ENCODE measurements at regions not wholly inside any gene's neighbourhood (a gene's known extent, or its start where the extent isn't known, plus 50 kb on each side); places are given as distances from the start of the nearest gene placed in this dataset.

DNA sequence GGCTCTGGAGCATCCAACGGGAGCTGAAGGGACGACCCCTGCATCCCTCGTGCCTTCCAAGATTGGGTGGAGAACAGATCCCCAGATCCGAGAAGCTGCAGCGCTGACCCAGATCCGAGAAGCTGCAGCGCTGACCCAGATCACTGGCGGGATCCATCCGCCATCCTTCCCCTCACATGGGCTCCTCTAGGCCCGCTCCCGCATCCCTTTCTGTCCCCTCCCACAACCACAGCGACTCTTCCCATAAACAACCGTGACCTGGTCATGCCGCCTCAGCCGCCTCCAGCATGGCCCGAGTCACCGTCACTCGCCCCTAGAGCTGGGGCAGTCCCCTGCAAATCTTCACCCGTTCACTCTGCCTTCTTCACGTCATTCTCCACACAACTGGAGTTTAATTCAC is 124.9 kb downstream of the UTP18 start:
- Histone ChIP-seq H3K36me3 (ENCODE audit: control insufficient read depth in 2 of 2, extremely low read depth in 1 of 2, insufficient read depth in 2 of 2, low read length in 2 of 2) (no peaks in the 10 kb centered on the region), H3K79me2 (ENCODE audit: control insufficient read depth, insufficient read depth, low read length) (no peaks in the 10 kb centered on the region), H3K9me1 (ENCODE audit: control insufficient read depth, extremely low read depth, insufficient read depth, low read length) (no peaks in the 10 kb centered on the region), H3K27me3 (ENCODE audit: control insufficient read depth, extremely low read depth, insufficient read depth, low read length) (no peaks in the 10 kb centered on the region), H2AFZ (ENCODE audit: control insufficient read depth, low read length) (no peak overlapping the region), H3K4me3 (ENCODE audit: control insufficient read depth in 2 of 3, extremely low read depth in 1 of 3, insufficient read depth in 2 of 3, low read depth in 1 of 3, low read length in 3 of 3) (no peak overlapping the region), H3K4me2 (ENCODE audit: control insufficient read depth, extremely low read depth, insufficient read depth, low read depth, low read length) (no peak overlapping the region), H3K27ac (ENCODE audit: control insufficient read depth, insufficient read depth, low read length) (no peak overlapping the region), H3K9me3 (ENCODE audit: control insufficient read depth, low read depth, low read length) (no peaks in the 10 kb centered on the region), H3K9ac (ENCODE audit: control insufficient read depth, extremely low read depth, insufficient read depth, low read length) (no peak overlapping the region), H4K20me1 (ENCODE audit: control insufficient read depth, extremely low read depth, insufficient read depth, low read length) (no peaks in the 10 kb centered on the region), H3K4me1 (ENCODE audit: control insufficient read depth, extremely low read depth, insufficient read depth, low read length) (no peaks in the 10 kb centered on the region)
- TF ChIP-seq, protein P1, sequence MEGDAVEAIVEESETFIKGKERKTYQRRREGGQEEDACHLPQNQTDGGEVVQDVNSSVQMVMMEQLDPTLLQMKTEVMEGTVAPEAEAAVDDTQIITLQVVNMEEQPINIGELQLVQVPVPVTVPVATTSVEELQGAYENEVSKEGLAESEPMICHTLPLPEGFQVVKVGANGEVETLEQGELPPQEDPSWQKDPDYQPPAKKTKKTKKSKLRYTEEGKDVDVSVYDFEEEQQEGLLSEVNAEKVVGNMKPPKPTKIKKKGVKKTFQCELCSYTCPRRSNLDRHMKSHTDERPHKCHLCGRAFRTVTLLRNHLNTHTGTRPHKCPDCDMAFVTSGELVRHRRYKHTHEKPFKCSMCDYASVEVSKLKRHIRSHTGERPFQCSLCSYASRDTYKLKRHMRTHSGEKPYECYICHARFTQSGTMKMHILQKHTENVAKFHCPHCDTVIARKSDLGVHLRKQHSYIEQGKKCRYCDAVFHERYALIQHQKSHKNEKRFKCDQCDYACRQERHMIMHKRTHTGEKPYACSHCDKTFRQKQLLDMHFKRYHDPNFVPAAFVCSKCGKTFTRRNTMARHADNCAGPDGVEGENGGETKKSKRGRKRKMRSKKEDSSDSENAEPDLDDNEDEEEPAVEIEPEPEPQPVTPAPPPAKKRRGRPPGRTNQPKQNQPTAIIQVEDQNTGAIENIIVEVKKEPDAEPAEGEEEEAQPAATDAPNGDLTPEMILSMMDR (optimal IDR thresholded peaks at IDR 0.05 in 1 of 3, IDR thresholded peaks at IDR 0.05 in 1 of 3, conservative IDR thresholded peaks at IDR 0.05 in 1 of 3; ENCODE audit: extremely low read depth in 1 of 3, insufficient read depth in 2 of 3, low read length in 3 of 3) = no peak
- TF ChIP-seq EZH2 (IDR thresholded peaks at IDR 0.05; ENCODE audit: low read length) = no peak
- dilution Hi-C loops (cut with MboI; ENCODE audit: extremely low pct_ligation_motif_present, low sequenced_read_pairs) = no loop called here
- no peak for DNase-seq (ENCODE audit: low read depth, low spot score)
- no peak for FAIRE-seq

DNA sequence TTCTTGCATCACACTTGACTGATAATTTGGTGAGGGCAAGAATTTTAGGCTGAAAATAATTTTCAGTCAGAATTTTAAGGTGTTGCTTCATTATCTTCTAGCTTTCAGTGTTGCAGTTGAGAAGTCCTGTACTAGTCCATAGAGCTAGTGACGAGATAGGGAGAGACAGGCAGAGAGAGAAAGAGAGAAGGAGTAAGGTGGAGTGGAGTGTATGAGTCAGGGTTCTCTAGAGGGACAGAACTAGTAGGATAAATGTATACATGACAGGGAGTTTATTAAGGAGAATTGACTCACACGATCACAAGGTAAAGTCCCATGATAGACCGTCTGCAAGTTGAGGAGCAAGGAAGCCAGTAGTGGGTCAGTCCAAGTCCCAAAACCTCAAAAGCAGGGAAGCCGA is 127.2 kb downstream of the UTP18 start:
- Histone ChIP-seq H3K9me1 (ENCODE audit: control insufficient read depth, extremely low read depth, insufficient read depth, low read length) (no peaks in the 10 kb centered on the region), H2AFZ (ENCODE audit: control insufficient read depth, low read length) (no peak overlapping the region), H3K9me3 (ENCODE audit: control insufficient read depth, low read depth, low read length) (no peaks in the 10 kb centered on the region), H3K27me3 (ENCODE audit: control insufficient read depth, extremely low read depth, insufficient read depth, low read length) (no peaks in the 10 kb centered on the region), H3K36me3 (ENCODE audit: control insufficient read depth in 2 of 2, extremely low read depth in 1 of 2, insufficient read depth in 2 of 2, low read length in 2 of 2) (no peaks in the 10 kb centered on the region), H3K4me2 (ENCODE audit: control insufficient read depth, extremely low read depth, insufficient read depth, low read depth, low read length) (no peak overlapping the region), H3K9ac (ENCODE audit: control insufficient read depth, extremely low read depth, insufficient read depth, low read length) (no peak overlapping the region), H3K79me2 (ENCODE audit: control insufficient read depth, insufficient read depth, low read length) (no peaks in the 10 kb centered on the region), H3K4me3 (ENCODE audit: control insufficient read depth in 2 of 3, extremely low read depth in 1 of 3, insufficient read depth in 2 of 3, low read depth in 1 of 3, low read length in 3 of 3) (no peak overlapping the region), H3K4me1 (ENCODE audit: control insufficient read depth, extremely low read depth, insufficient read depth, low read length) (no peaks in the 10 kb centered on the region), H4K20me1 (ENCODE audit: control insufficient read depth, extremely low read depth, insufficient read depth, low read length) (no peaks in the 10 kb centered on the region), H3K27ac (ENCODE audit: control insufficient read depth, insufficient read depth, low read length) (no peak overlapping the region)
- TF ChIP-seq, protein P1 (optimal IDR thresholded peaks at IDR 0.05 in 1 of 3, IDR thresholded peaks at IDR 0.05 in 1 of 3, conservative IDR thresholded peaks at IDR 0.05 in 1 of 3; ENCODE audit: extremely low read depth in 1 of 3, insufficient read depth in 2 of 3, low read length in 3 of 3) = no peak
- no peak for TF ChIP-seq EZH2 (IDR thresholded peaks at IDR 0.05; ENCODE audit: low read length)
- DNase-seq (ENCODE audit: low read depth, low spot score) (no peak), FAIRE-seq (no peak)
- dilution Hi-C loops (cut with MboI; ENCODE audit: extremely low pct_ligation_motif_present, low sequenced_read_pairs) = no loop called here
